OCI-M2 (cell line): ENCODE measurements at regions not wholly inside any gene's neighbourhood (a gene's known extent, or its start where the extent isn't known, plus 50 kb on each side); places are given as distances from the start of the nearest gene placed in this dataset.

Source experiments
- DNase-seq: peaks from one replicate; lab custom pipeline; 2025; ENCODE audit not compliant: unreplicated experiment; lab: John Stamatoyannopoulos, UW

DNA sequence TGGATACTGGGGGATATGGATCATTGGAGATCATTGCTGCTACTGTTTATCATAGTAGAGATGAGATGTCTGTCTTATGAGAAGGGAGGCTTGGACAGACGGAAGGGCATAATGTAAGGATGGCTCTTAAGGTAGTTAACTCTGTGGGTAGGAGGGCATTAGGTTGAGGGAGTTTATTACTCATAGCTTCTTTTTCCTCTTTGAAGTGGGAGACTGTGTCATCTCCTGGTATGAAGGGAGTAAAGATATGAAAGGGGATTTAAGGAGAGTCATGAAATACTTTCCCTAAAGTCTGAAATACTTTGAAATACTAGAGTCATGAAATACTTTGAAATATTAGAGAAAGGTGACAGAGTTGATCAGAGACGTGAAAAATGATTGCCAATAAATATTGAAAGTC lies 255.5 kb upstream of the PITX2 start:
- DNase-seq: no peak

- DNase-seq: no peak
These were observed 256.1 kb upstream of the PITX2 start for GRCh38 chr4:110878956-110879355.

DNA sequence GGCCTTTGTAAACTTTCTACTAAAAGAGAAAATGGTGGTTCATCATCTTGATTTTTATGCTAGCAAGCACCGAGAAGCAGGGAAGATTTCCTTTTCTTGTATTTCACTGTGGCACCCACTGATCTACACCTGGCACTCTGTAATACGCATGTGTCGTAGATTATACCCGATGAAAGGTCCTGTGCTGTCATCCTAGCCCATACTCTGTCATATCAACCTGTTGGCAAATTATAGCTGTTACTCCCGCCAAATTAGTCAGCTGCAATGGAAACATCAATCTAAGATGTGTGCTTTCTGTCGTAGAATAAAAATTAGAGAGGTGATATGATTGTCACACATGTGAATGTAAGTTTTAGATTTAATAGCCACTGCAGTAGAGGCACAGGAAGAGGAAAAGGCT lies 263.4 kb upstream of the PITX2 start:
- no peak for DNase-seq

GRCh38 chr4:110886856-110887255 lies 264.0 kb upstream of the PITX2 start:
- no peak for DNase-seq

- DNase-seq: no peak
These were observed 274.9 kb upstream of the PITX2 start for GRCh38 chr4:110897784-110898183.

DNA sequence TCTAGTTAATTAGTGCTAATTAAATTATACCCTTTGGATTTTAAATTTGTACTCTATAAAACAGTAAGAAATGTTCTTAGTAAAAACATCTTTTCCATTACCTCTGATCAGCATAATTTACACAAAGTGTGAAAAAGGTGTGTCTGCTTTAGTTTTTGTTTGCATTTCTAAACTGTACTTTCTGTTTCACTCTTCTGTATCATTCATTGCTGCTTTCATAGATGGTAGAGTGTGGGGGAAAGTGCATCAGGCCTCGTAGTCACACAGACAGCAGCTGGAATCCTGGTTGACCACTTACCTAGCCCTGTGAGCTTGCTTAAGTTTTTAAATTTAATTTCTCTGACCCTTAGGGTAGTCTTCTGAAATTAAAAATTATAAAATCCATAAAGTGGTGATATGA lies 275.4 kb upstream of the PITX2 start:
- DNase-seq: no peak

- DNase-seq: no peak
These were observed 277.4 kb upstream of the PITX2 start for GRCh38 chr4:110900213-110900769.

DNA sequence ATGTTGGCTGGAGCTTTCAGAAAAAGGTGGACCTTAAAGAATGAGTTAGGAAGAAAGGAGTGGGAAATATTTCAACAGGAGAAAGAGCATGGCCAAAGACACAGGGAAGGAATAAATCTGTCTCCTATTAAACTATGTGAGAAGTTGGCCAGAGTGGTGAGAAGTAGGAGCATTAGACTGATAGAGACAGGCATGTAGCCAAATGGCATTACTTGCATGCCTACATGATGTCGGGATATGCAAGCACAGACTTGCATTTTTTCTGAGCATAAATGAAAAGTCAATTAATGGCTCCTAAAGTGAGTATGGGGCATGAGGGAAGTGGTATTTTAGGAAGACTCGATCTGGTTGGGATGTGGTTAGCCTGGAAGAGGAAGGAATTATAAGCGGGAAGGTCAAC lies 279.6 kb upstream of the PITX2 start:
- no peak for DNase-seq

DNA sequence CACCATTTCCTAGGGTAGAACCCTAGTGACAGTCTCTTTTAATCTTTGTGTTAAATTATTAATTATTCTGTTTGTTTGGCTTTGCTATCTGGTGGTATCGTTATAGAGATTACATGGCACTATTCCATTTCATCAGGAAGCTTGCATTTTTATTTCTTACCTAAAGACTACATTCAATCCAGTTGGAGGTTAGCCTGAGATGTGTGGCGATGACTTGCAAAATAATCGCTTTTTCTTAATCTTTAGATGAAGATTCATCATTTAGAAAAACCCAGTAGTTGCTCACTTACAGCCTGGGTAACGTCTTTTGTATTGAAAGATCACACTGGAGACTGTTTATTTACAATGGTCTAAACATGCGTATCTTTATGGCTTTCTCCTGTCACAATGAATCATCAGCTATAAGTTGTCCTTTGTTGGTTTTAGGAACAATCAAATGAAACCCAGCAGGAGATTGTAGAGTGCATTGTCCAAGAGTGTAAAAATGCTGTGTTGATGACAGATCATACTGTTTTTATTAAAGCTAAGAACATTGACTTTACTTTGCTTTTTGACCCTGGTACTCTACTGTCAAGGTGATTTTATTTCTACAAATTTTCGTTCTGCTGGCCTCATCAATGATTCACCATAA lies 281.7 kb upstream of the PITX2 start:
- DNase-seq: no peak

DNA sequence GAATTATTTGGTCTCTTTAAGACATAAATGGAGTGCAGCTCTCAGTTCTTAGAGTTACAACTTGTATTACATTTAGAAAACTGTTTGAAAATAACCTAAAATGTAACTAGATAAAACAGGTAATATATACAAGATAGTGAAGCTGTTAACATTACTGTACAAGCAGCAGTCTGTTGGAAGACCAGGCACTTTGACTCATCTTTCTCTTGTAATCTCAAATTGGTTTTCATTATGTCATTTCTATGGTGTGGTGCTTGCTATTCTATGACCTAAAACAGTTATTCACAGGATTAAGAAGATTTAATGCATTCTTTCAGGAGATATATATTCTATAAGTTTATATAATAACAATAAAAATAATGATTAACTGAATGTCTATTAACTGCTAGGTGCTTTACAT lies 282.5 kb upstream of the PITX2 start:
- no peak for DNase-seq

DNA sequence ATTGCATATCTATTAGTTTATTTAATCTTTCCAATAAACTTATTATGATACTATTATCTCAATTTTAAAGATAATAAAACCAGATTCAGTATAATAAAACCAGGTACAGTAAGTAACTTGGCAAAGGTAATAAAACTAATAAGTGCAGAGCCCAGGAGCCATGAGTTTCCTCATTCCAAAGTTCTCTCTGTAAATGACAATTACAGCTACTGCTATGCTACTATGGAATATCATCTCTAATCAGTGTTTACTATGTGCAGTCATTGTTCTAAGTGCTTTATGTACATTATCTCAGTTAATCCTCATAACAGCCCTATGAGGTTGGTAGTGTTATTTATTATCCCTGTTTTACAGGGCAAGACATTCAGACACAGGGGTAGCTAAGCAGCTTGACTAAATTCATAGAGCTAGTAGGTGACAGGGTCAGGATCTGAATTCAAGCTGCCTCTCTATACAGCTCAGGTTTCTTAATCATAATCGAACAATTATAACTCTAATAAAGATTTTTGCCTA lies 285.0 kb upstream of the PITX2 start:
- no peak for DNase-seq

- no peak for DNase-seq
These were observed 291.9 kb upstream of the PITX2 start for GRCh38 chr4:110914791-110915190.

DNA sequence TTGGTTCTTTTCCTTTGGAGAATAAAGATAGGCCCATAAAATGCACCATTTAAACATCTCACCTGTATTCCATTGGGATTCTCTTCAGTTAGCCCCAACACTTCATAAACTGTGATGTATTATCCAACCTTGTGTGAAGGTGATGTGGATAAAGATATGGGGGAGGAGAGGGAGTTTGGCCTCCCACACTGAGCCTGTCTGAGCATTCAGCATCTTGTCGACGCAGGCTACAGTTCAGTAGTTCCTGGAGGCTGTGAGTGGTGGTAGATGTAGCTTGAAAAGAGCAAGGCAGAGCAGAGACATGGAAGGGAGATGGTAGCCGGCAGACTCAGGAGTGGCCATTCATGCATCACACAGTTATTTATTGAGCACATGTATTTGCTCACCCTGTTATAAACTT lies 292.4 kb upstream of the PITX2 start:
- DNase-seq: no peak

- DNase-seq: no peak
These were observed 293.6 kb upstream of the PITX2 start for GRCh38 chr4:110916505-110916904.

DNA sequence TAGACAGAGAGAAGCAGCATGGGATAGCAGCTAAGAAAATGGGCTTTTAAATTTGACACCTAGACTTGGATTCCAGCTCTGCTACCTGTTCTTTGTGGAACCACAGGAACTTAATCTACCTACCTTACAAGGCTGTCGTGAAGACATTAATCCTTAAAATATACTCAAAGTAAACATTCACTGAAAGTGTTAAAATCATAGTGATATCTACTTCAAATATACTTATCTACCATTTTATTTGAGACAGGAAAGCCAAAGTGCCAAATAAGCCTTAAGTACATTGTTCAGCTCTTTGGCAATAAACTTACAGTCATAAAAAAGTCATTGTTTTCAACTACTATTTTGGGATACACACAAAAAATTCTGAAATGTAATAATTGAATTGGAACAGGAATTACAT lies 295.0 kb upstream of the PITX2 start:
- no peak for DNase-seq

DNA sequence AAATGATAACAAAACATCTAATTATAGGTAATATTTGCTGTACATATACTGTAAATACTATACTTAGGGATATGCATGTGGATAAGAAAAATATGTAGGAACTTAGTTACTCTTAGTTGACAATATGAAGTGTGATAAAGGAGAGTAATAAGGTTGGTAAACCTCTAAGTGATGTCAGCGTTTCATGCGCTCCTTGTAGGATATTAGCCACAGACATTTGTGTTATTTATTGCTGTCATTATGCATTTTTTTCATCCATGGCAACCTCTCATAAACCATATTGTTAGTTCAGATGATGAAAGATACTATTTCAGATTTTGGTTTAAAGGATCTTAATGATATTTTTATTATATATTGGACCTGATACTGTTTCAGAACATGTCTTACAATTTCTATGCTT lies 298.1 kb upstream of the PITX2 start:
- no peak for DNase-seq

DNA sequence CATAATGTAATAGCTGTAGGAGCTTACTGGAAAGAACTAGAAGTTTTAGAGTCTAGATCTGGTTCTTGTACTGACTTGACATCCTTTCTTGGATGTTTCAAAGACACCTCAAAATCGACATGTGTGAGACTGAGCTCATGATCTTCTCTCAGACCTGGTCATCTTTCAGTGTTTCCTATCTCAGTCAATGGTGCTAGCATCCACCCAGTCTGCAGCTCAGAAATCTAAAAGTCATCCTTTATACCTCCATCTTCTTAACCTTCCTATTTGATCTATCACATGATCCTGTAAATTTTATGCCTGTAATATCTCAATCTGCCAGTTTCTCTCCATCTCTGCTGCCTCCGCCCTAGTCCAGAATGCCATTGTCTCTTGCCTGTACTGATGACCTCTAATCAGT lies 301.9 kb upstream of the PITX2 start:
- DNase-seq: no peak

DNA sequence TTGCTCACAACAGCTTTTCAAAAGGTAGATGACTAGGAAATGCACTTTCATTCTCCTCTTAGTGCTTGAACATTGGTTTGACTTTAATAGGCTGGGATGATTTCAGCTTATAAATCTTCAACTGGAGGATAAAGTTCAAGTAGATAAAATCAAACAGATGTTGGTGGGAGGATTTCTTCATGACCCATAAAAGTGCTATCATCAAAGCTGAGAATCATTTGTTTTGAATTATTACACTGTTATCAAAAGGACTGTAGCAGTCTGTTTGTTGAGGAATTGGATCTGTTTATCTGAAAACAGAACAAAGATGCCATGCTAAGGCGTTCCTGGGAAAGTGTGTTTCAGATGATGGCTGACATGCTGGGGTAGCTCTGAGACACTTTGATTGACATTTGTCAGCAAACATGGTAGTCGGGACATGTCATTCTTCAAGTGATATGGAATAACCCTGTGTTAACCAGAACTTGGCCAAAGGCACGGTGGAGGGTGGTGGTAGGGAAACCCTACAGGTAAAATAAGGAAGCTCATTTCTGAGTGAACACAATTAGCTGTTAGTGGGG lies 304.0 kb upstream of the PITX2 start:
- no peak for DNase-seq

GRCh38 chr4:110933341-110933740 lies 310.5 kb upstream of the PITX2 start:
- DNase-seq: no peak

GRCh38 chr4:110944501-110944900 lies 321.6 kb upstream of the PITX2 start:
- DNase-seq: no peak

GRCh38 chr4:110945600-110945999 lies 322.7 kb upstream of the PITX2 start:
- DNase-seq: no peak

- no peak for DNase-seq
These were observed 326.7 kb upstream of the PITX2 start for GRCh38 chr4:110949542-110949941.

GRCh38 chr4:110950731-110951130 lies 327.9 kb upstream of the PITX2 start:
- DNase-seq: no peak
